Upper lobe of right lung (tissue), 1 donor: ENCODE measurements at regions not wholly inside any gene's neighbourhood (a gene's known extent, or its start where the extent isn't known, plus 50 kb on each side); places are given as distances from the start of the nearest gene placed in this dataset.

Experiments used
- ATAC-seq: fragments of 200-7000 bp; cut with Tn5 transposase; one replicate; pipeline ENCODE4 v1.9.1; 2020; ENCODE audit warnings: mild to moderate bottlenecking, moderate library complexity
- DNase-seq: peaks from one replicate; pipeline ENCODE4 v3.0.0-alpha.2; 2020
- H3K27ac ChIP-seq: fragments of 200-600 bp; one replicate; pipeline ENCODE4 v1.8.0; 2022
- H3K27me3 ChIP-seq: fragments of 200-600 bp; one replicate; pipeline ENCODE4 v1.8.0; 2022; ENCODE audit warnings: mild to moderate bottlenecking
- H3K36me3 ChIP-seq: fragments of 200-600 bp; one replicate; pipeline ENCODE4 v1.8.0; 2022
- H3K4me1 ChIP-seq: fragments of 200-600 bp; one replicate; pipeline ENCODE4 v1.8.0; 2022
- H3K4me3 ChIP-seq: fragments of 200-600 bp; one replicate; pipeline ENCODE4 v1.8.0; 2022; ENCODE audit warnings: mild to moderate bottlenecking
- H3K9me3 ChIP-seq: fragments of 200-600 bp; one replicate; pipeline ENCODE4 v1.8.0; 2022
- CTCF ChIP-seq: fragments of 200-600 bp; IDR thresholded peaks from one replicate; pipeline ENCODE4 v1.8.0; 2022; ENCODE audit warnings: antibody characterized with exemption
- intact Hi-C: fragments of 100-400 bp; cut with DNase I; formaldehyde crosslinking; loops from one replicate; pipeline ENCODE4 v1.11.0; 2022
- donor health status: DM: no; HTN: yes; CAD: no; lungs with severe emphysema.

GRCh38 chr11:103656382-103656781 lies 380.1 kb upstream of the DDI1 start:
- DNase-seq (no peak), ATAC-seq (no peak)
- Histone ChIP-seq H3K4me3 (no peak overlapping the region), H3K9me3 (no peaks in the 10 kb centered on the region), H3K36me3 (no peaks in the 10 kb centered on the region), H3K27me3 (no peaks in the 10 kb centered on the region), H3K4me1 (no peaks in the 10 kb centered on the region), H3K27ac (no peak overlapping the region)
- intact Hi-C loops = no loop called here
- no peak for TF ChIP-seq CTCF

- Histone ChIP-seq H3K4me1 (peaks cover 4% of the 10 kb centered on the region), H3K36me3 (no peaks in the 10 kb centered on the region), H3K9me3 (no peaks in the 10 kb centered on the region), H3K27me3 (no peaks in the 10 kb centered on the region), H3K4me3 (no peak overlapping the region), H3K27ac (no peak overlapping the region)
- DNase-seq = no peak
- ATAC-seq = no peak
- intact Hi-C loops = no loop called here
- TF ChIP-seq CTCF = no peak
Observed at GRCh38 chr11:103659206-103659618, 377.2 kb upstream of the DDI1 start.

GRCh38 chr11:103659743-103660142 lies 376.7 kb upstream of the DDI1 start:
- Histone ChIP-seq H3K27me3 (no peaks in the 10 kb centered on the region), H3K4me1 (peaks cover 4% of the 10 kb centered on the region), H3K36me3 (no peaks in the 10 kb centered on the region), H3K9me3 (no peaks in the 10 kb centered on the region), H3K4me3 (no peak overlapping the region), H3K27ac (no peak overlapping the region)
- TF ChIP-seq CTCF = no peak
- no peak for ATAC-seq
- DNase-seq = no peak
- intact Hi-C loops = no loop called here

GRCh38 chr11:103661185-103661584 lies 375.3 kb upstream of the DDI1 start:
- no peak for TF ChIP-seq CTCF
- Histone ChIP-seq H3K36me3 (no peaks in the 10 kb centered on the region), H3K4me3 (no peak overlapping the region), H3K4me1 (peaks cover 4% of the 10 kb centered on the region), H3K27me3 (no peaks in the 10 kb centered on the region), H3K9me3 (no peaks in the 10 kb centered on the region), H3K27ac (no peak overlapping the region)
- intact Hi-C loops = no loop called here
- ATAC-seq (no peak), DNase-seq (no peak)

- Histone ChIP-seq H3K36me3 (no peaks in the 10 kb centered on the region), H3K9me3 (no peaks in the 10 kb centered on the region), H3K4me1 (peaks cover 4% of the 10 kb centered on the region), H3K27me3 (no peaks in the 10 kb centered on the region), H3K4me3 (no peak overlapping the region), H3K27ac (no peak overlapping the region)
- DNase-seq (no peak), ATAC-seq (no peak)
- TF ChIP-seq CTCF = no peak
- intact Hi-C loops = no loop called here
Observed at GRCh38 chr11:103661991-103662390, 374.4 kb upstream of the DDI1 start.

- peaks cover 4% of the 10 kb centered on the region for H3K4me1 ChIP-seq
- ATAC-seq (peak; percentile 75), DNase-seq (no peak)
- no peaks in the 10 kb centered on the region for H3K36me3 ChIP-seq
- intact Hi-C loops = no loop called here
- TF ChIP-seq CTCF = no peak
- no peaks in the 10 kb centered on the region for H3K9me3 ChIP-seq
- no peak overlapping the region for H3K4me3 ChIP-seq
- H3K27me3 ChIP-seq = no peaks in the 10 kb centered on the region
- no peak overlapping the region for H3K27ac ChIP-seq
Observed at GRCh38 chr11:103662880-103663279, 373.6 kb upstream of the DDI1 start.
